Left lung (tissue), 4 donors: ENCODE measurements at regions not wholly inside any gene's neighbourhood (a gene's known extent, or its start where the extent isn't known, plus 50 kb on each side); places are given as distances from the start of the nearest gene placed in this dataset.

ENCODE experiments used
- ATAC-seq: fragments of 200-7000 bp; cut with Tn5 transposase; one replicate; pipeline ENCODE4 v1.9.1; 2020; ENCODE audit warnings: moderate library complexity
- DNase-seq, 4 donors: peaks; one replicate each; pipeline ENCODE4 v3.0.0-alpha.2; 2013 to 2020
- H3K27ac ChIP-seq, 2 donors: fragments of 200-600 bp; sonication (generic) in 1 of 2; one replicate each; pipeline versions ENCODE4 v1.5.0 to v1.8.0; 2020 to 2021
- H3K27me3 ChIP-seq, 2 donors: fragments of 200-600 bp; sonication (generic) in 1 of 2; one replicate each; pipeline versions ENCODE4 v1.5.0 to v1.8.0; 2020 to 2021
- H3K36me3 ChIP-seq, 2 donors: fragments of 200-600 bp; sonication (generic) in 1 of 2; one replicate each; pipeline versions ENCODE4 v1.5.0 to v1.8.0; 2020 to 2021
- H3K4me1 ChIP-seq, 2 donors: fragments of 200-600 bp; one replicate each; pipeline ENCODE4 v1.8.0; 2021
- H3K4me3 ChIP-seq, 2 donors: fragments of 200-600 bp; sonication (generic) in 1 of 2; one replicate each; pipeline versions ENCODE4 v1.5.0 to v1.8.0; 2020 to 2021; ENCODE audit warnings: mild to moderate bottlenecking in 1 of 2
- H3K9me3 ChIP-seq, 2 donors: fragments of 200-600 bp; sonication (generic) in 1 of 2; one replicate each; pipeline versions ENCODE4 v1.5.0 to v1.8.0; 2020 to 2021
- intact Hi-C, 2 donors: fragments of 100-400 bp; cut with DNase I; formaldehyde crosslinking; loops; one replicate each; pipeline versions ENCODE4 v1.11.2 to v1.14.2; 2022
- TF ChIP-seq, protein P1 (sequence below), 2 donors: fragments of 200-600 bp; sonication (generic) in 1 of 2; IDR thresholded peaks; one replicate each; pipeline versions ENCODE4 v1.5.0 to v1.8.0; 2021; ENCODE audit warnings: antibody characterized with exemption in 2 of 2
- donor health status: DM: no; HTN: yes; CAD: no.
- donor health status: DM: no; HTN: no; CAD: no.

DNA sequence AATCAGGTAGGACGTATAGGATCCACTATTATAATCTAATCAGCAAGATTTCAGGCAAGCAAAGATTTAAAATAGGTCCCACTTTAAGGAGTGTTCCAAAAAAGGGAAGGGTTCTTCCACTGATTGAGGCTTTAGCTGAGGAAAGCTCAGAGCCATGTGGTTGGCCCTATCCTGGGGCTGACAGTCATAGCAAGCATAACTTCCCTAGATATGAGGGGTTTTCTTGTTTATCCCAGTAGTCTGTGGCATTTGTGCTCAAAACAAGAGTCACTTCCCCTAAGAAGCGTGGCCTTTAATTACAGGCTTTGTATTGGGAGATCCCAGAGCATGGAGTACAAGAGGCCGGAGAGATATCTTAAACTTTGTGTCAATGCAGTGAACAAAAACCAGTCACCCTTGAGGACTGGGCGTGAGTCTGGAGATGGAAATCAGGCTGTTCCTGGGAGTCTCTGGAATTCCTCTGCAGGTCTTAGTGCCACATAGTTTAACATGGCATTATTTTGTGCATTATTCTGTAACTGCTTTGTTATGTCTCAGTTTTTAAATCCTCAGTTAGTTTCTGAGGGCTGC, 136.9 kb upstream of the FBXO11 start:
- TF ChIP-seq, protein P1, sequence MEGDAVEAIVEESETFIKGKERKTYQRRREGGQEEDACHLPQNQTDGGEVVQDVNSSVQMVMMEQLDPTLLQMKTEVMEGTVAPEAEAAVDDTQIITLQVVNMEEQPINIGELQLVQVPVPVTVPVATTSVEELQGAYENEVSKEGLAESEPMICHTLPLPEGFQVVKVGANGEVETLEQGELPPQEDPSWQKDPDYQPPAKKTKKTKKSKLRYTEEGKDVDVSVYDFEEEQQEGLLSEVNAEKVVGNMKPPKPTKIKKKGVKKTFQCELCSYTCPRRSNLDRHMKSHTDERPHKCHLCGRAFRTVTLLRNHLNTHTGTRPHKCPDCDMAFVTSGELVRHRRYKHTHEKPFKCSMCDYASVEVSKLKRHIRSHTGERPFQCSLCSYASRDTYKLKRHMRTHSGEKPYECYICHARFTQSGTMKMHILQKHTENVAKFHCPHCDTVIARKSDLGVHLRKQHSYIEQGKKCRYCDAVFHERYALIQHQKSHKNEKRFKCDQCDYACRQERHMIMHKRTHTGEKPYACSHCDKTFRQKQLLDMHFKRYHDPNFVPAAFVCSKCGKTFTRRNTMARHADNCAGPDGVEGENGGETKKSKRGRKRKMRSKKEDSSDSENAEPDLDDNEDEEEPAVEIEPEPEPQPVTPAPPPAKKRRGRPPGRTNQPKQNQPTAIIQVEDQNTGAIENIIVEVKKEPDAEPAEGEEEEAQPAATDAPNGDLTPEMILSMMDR (IDR thresholded peaks at IDR 0.05), result no peak
- intact Hi-C loops, result no loop called here
- ATAC-seq (no peak), DNase-seq (no peak)
- no peaks in the 10 kb centered on the region for H3K27me3 ChIP-seq
- no peak overlapping the region for H3K27ac ChIP-seq
- H3K4me1 ChIP-seq, result no peaks in the 10 kb centered on the region
- H3K4me3 ChIP-seq, result no peak overlapping the region
- H3K9me3 ChIP-seq, result no peaks in the 10 kb centered on the region
- H3K36me3 ChIP-seq, result no peaks in the 10 kb centered on the region

DNA sequence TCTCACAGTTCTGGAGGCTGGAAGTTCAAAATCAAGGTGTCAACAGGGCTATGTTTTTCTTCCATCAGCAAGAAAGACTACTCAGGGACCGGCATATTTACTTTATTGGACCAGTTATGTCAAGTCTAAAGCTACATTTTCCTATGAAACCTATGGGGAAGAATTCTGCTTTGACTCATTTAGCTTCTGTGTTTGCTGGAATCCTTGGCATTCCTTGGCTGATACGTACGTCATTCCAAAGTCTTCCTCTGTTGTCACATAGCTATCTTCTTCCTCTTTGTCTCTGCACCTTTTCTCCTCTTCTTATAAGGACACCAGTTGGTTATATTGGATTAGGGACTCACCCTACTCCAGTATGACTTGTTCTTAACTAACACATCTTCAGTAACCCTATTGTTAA, 137.4 kb upstream of the FBXO11 start:
- Histone ChIP-seq H3K4me1 (no peaks in the 10 kb centered on the region), H3K4me3 (no peak overlapping the region), H3K27ac (no peak overlapping the region), H3K36me3 (no peaks in the 10 kb centered on the region), H3K9me3 (no peaks in the 10 kb centered on the region), H3K27me3 (no peaks in the 10 kb centered on the region)
- intact Hi-C loops, result no loop called here
- TF ChIP-seq, protein P1 (IDR thresholded peaks at IDR 0.05), result no peak
- DNase-seq (no peak), ATAC-seq (no peak)

DNA sequence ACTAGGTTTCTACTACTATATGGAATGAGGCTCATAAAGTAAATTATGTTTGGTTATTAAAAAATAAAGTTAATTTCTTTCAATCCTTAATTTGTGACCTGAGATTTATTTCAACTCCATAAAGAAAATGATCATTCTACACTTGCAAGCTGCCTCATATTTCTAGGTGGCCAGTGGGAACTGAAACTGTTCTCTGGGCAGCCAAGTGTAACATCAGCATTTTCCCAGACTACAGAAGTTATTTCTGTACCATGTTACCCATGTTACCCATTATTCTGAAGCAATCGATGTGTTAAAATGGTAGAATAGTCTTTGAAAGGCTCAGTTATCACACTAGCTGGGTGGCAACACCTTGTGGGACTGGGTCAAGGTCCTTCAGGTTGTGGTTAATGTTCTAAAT, 139.3 kb upstream of the FBXO11 start:
- Histone ChIP-seq H3K4me1 (no peaks in the 10 kb centered on the region), H3K9me3 (no peaks in the 10 kb centered on the region), H3K27ac (no peak overlapping the region), H3K36me3 (no peaks in the 10 kb centered on the region), H3K4me3 (no peak overlapping the region), H3K27me3 (no peaks in the 10 kb centered on the region)
- DNase-seq, result no peak
- TF ChIP-seq, protein P1 (IDR thresholded peaks at IDR 0.05), result no peak
- intact Hi-C loops, result no loop called here
- ATAC-seq, result no peak

DNA sequence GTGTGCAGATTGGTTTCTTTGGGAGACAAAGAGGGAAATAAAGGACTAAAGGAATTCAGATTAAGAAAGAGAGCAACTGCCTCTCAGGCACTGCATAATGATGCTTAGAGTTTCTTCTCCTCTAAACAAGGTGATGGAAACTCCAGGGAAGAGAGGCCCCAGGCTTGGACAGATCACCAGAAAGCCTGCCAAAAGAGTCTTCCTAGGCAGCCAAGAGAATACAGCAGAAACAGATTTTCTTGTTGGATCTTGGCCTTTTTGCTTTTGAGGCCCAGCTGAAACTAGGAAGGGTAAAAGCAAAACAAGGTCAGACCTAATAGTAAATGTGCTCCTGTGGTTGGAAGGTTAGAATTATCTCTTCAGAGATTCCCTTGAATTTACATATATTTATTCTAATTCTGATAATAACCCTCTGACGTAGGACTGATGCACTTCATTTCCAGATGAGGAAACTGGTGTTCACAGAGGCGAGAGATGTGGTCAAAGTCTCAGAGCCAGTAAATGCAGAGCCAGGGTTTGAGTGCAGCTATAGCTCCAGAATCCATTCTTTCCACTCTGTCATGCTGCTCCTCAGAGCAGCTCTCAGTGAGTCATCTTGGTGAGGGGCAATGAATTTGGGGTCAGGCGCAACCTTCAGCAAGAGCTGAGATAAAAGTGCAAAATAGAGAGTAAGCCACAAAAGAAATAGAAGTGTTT, 142.3 kb upstream of the FBXO11 start:
- Histone ChIP-seq H3K9me3 (no peaks in the 10 kb centered on the region), H3K4me3 (no peak overlapping the region), H3K27ac (no peak overlapping the region), H3K27me3 (no peaks in the 10 kb centered on the region), H3K4me1 (no peaks in the 10 kb centered on the region), H3K36me3 (no peaks in the 10 kb centered on the region)
- ATAC-seq (peak; percentile 29), DNase-seq (no peak)
- TF ChIP-seq, protein P1 (IDR thresholded peaks at IDR 0.05), result no peak
- intact Hi-C loops, result no loop called here

DNA sequence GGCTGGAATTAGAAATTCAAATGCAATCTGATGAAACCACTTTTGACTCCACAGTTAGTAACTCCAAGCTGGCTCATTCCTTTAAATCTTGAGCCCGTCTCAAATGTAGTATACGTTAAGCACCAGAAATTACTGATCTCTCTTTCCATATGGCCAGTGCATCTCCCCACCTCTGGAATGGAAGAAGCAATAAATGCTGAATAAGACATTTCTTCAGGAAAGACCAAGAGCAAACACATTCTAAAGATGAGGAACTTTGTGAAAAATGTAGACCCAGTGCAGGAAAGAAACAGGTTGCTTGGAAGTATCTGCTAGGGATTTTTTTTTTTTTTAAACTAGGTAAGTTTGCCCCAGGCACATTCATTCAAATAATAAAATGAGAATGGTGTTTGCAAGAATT, 143.1 kb upstream of the FBXO11 start:
- TF ChIP-seq, protein P1 (IDR thresholded peaks at IDR 0.05), result no peak
- Histone ChIP-seq H3K27ac (no peak overlapping the region), H3K4me1 (no peaks in the 10 kb centered on the region), H3K4me3 (no peak overlapping the region), H3K27me3 (no peaks in the 10 kb centered on the region), H3K9me3 (no peaks in the 10 kb centered on the region), H3K36me3 (no peaks in the 10 kb centered on the region)
- intact Hi-C loops, result no loop called here
- DNase-seq (no peak), ATAC-seq (no peak)
